ENCODE measurements at regions not wholly inside any gene's neighbourhood (a gene's known extent, or its start where the extent isn't known, plus 50 kb on each side); places are given as distances from the start of the nearest gene placed in this dataset.

DNA sequence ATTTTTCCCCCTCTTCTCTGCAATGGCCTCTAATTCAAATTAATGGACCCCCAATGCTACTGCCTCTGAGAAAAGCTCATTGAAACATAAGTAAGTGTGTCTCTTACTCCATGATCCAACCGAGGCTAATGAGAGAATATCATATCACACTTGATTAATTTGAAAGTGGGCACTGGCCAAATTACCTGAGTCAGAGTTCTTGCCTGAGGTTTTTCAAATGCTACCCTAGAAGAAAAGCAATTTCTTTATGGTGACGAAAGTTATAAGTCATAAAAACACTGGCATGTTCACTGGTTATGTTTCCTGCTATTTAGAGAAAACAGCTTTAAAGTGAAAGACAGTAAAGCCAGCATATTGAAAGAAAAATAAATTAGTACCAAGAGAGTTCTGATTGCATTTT is 368.8 kb upstream of the TMPRSS15 start:
- H3K27ac ChIP-seq: no peak overlapping the region
- TF ChIP-seq, protein P1, sequence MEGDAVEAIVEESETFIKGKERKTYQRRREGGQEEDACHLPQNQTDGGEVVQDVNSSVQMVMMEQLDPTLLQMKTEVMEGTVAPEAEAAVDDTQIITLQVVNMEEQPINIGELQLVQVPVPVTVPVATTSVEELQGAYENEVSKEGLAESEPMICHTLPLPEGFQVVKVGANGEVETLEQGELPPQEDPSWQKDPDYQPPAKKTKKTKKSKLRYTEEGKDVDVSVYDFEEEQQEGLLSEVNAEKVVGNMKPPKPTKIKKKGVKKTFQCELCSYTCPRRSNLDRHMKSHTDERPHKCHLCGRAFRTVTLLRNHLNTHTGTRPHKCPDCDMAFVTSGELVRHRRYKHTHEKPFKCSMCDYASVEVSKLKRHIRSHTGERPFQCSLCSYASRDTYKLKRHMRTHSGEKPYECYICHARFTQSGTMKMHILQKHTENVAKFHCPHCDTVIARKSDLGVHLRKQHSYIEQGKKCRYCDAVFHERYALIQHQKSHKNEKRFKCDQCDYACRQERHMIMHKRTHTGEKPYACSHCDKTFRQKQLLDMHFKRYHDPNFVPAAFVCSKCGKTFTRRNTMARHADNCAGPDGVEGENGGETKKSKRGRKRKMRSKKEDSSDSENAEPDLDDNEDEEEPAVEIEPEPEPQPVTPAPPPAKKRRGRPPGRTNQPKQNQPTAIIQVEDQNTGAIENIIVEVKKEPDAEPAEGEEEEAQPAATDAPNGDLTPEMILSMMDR (conservative IDR thresholded peaks at IDR 0.05): no peak

DNA sequence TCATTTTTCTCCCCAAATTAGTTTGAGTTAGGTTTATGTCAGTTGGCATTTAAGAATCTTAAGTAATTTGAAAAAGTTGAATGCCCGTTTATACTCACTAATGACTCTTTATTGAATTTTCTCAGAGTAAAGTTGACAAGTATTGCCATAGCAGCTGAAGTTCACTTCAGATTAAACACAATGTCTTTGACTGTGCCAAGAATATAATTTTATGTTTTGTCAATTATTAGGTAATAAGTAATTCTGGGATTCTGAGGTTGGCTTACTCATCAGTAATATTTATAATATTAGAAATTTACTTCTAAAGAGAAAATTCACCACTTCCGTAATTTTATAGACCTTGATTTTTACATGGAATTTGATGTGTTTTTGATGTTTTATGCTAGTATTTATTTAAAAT is 369.3 kb upstream of the TMPRSS15 start:
- H3K27ac ChIP-seq: no peak overlapping the region

DNA sequence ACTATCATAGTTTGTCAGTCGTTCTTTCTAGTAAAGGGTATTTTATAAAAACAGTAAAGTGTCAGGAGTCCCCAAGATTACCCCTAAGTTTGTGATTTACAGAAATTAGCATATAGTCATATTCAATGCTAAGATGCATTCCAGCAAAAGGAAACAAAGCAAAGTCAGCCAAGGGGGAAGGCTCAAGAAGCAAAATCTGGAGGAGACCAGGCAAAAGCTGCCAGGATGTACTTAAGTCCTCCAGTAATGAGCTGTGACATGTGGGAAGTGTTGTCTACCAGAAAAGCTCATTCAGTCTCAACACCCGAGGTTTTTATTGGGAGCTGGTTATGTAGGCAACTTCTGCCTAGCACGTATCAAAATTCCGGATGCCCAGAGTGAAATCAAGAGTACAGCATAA is 373.4 kb upstream of the TMPRSS15 start:
- H3K27ac ChIP-seq: no peak overlapping the region
- TF ChIP-seq, protein P1 (conservative IDR thresholded peaks at IDR 0.05): no peak

More for the DNA sequence above, 369.3 kb upstream of the TMPRSS15 start:
- TF ChIP-seq, protein P1 (conservative IDR thresholded peaks at IDR 0.05): no peak

DNA sequence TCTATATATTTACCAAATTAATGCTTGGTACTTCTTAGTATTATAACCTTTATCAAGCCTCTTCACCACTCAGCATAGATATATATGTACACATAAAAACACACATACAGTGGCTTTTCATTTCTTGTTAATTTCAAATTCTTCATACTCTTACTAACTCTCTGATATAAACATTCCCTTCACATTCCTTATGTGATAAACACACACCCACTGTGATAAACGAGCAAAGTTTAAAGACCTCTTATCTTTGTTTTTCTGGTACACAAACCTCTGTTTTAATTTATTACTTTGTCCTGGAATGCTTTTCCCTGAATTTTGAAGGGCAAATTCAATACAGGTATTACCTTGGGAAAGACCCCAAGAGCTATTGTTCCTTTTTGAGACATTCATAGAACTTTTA is 379.1 kb upstream of the TMPRSS15 start:
- TF ChIP-seq, protein P1 (conservative IDR thresholded peaks at IDR 0.05): no peak
- H3K27ac ChIP-seq: no peak overlapping the region

DNA sequence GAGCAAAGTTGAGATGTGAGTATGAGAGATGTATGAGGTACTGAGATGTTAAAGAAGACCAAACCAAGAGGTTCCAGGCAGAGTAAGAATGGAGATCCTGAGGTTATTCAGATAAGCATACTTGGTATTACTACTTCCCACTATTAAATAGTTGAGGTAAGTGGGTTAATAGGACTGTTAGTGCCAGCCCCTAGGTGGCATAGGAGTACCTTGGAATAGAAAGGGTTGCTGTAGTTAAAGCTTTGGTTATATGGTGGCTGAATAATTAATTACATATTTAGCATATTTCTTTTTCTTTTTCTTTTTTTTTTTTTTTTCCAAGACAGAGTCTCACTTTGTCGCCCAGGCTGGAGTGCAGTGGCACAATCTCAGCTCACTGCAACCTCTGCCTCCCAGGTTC is 397.9 kb upstream of the TMPRSS15 start:
- TF ChIP-seq, protein P1 (conservative IDR thresholded peaks at IDR 0.05): peak; percentile 78
- no peak overlapping the region for H3K27ac ChIP-seq

DNA sequence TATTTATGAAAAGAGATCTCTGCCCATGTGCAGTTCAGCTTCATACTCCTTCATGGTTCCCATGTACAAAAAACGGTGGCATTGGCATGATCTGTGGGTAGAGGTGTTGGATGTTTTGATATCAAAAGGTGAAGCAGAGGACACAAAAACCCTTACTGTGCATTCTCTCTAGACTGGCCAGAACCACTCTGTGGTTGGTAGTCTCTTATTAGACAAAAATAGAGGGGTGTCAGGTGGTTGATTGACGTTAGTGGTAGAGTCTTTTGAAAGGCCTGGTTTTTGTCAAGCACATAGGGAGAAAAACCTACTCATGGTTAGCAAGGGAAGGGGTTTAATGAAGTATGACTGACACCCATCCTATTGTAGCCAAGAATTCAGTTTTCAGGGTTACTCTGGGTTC is 400.0 kb upstream of the TMPRSS15 start:
- no peak overlapping the region for H3K27ac ChIP-seq
- TF ChIP-seq, protein P1 (conservative IDR thresholded peaks at IDR 0.05): no peak

DNA sequence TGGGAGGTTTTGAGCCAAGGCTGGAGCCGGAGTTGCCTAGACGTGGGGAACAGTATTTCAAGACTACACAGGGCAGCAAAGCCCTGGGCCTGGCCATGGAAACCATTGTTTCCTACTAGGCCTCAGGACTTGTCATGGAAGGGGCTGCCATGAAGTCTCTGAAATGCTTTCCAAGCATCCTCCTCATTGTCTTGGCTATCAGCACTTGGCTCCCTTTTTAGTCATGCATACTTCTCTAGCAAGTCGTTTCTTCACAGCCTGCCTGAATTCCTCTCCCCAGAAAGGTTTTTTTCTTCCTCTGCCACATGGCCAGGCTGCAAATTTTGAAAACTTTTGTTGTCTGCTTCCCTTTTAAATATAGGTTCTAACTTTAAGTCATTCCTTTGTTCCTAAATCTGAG is 406.6 kb upstream of the TMPRSS15 start:
- H3K27ac ChIP-seq: no peak overlapping the region
- TF ChIP-seq, protein P1 (conservative IDR thresholded peaks at IDR 0.05): no peak

DNA sequence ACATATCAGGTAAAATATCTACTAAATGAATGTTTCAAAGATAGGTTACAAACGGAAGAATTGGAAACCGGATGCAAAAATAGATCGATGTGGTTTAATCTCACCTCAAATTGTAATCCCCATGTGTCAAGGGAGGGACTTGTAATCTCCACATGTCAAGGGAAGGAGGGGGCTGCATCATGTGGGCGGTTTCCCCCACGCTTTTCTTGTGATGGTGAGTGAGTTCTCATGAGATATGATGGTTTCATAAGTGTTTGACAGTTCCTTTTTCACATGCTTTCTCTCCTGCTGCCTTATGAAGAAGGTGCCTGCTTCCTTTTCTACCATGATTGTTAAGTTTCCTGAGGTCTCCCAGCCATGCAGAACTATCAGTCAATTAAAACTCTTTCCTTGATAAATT is 408.7 kb upstream of the TMPRSS15 start:
- TF ChIP-seq, protein P1 (conservative IDR thresholded peaks at IDR 0.05): no peak
- no peak overlapping the region for H3K27ac ChIP-seq

Data from VCaP (cell line).